A549 (cell line): ENCODE measurements at regions not wholly inside any gene's neighbourhood (a gene's known extent, or its start where the extent isn't known, plus 50 kb on each side); places are given as distances from the start of the nearest gene placed in this dataset.

ENCODE experiments used
- ATAC-seq, 2 experiments: fragments of 200-7000 bp in 1 of 2; fragments of >200 bp in 1 of 2; cut with Nextera tagmentation in 1 of 2; cut with Tn5 transposase in 1 of 2; 3 replicates each; pipeline versions ENCODE4 v1.8.0 to v1.9.1; 2018 to 2020; ENCODE audit warnings: mild to moderate bottlenecking in 1 of 2, moderate library complexity in 1 of 2
- CTCF ChIA-PET: fragments of 300-600 bp; sonication (Branson Sonifier 250); formaldehyde crosslinking; extraction: SDS; loops from one replicate; lab custom pipeline; 2021; ENCODE audit warnings: antibody characterized with exemption, inconsistent platforms; lab: Yijun Ruan, JAX
- POLR2A ChIA-PET: fragments of 350-600 bp; formaldehyde crosslinking; extraction: SDS; loops from one replicate; lab custom pipeline; 2021; ENCODE audit warnings: antibody characterized with exemption, inconsistent platforms; lab: Yijun Ruan, JAX
- DNase-seq, 2 experiments: peaks; one replicate each; pipeline versions ENCODE4 v3.0.0 to v3.0.0-alpha.2; 2011 to 2016; ENCODE audit warnings: low read depth in 1 of 2, low spot score in 1 of 2
- FAIRE-seq: peaks from 2 replicates; lab custom pipeline; 2011; peaks lifted over from hg19 to GRCh38; lab: Jason Lieb, UNC
- H3K27ac ChIP-seq, 2 experiments: fragments of >200 bp; sonication (Bioruptor Twin); formaldehyde crosslinking; 3 replicates each; pipeline ENCODE4 v1.5.1; 2016 to 2017
- H3K4me1 ChIP-seq: fragments of >200 bp; sonication (Bioruptor Twin); formaldehyde crosslinking; 3 replicates; pipeline ENCODE4 v1.6.1; 2016
- H3K4me2 ChIP-seq: fragments of >200 bp; sonication (Bioruptor Twin); formaldehyde crosslinking; 3 replicates; pipeline ENCODE4 v1.6.1; 2016
- H3K4me3 ChIP-seq: fragments of >200 bp; sonication (Bioruptor Twin); formaldehyde crosslinking; 3 replicates; pipeline ENCODE4 v1.5.1; 2016
- H3K9me3 ChIP-seq: fragments of >200 bp; sonication (Bioruptor Twin); formaldehyde crosslinking; 3 replicates; pipeline ENCODE4 v1.6.1; 2016
- CBX8 ChIP-seq: fragments of 200-600 bp; sonication (generic); IDR thresholded peaks from 2 replicates; pipeline ENCODE4 v1.6.1; 2016
- CHD2 ChIP-seq: fragments of 150-350 bp; IDR thresholded peaks from 2 replicates; pipeline ENCODE4 v1.6.1; 2014; ENCODE audit warnings: low read length; ENCODE audit not compliant: partially characterized antibody
- EP300 ChIP-seq, 2 experiments: fragments of >200 bp; sonication (Bioruptor Twin); formaldehyde crosslinking; IDR thresholded peaks; 2 replicates in 1 of 2; 3 replicates in 1 of 2; pipeline ENCODE4 v1.6.1; 2016 to 2017
- FOSL2 ChIP-seq, 2 experiments: fragments of 450-650 bp in 1 of 2; fragments of >200 bp in 1 of 2; sonication (Bioruptor Twin) in 1 of 2; formaldehyde crosslinking; IDR thresholded peaks; 2 replicates each; pipeline versions ENCODE4 v1.5.0 to v1.6.1; 2016 to 2020; ENCODE audit warnings: mild to moderate bottlenecking in 1 of 2, moderate library complexity in 1 of 2
- JUN ChIP-seq, 2 experiments: fragments of >200 bp; sonication (Bioruptor Twin); formaldehyde crosslinking; IDR thresholded peaks; 2 replicates in 1 of 2; 3 replicates in 1 of 2; pipeline ENCODE4 v1.6.1; 2016 to 2017
- JUNB ChIP-seq: fragments of >200 bp; sonication (Bioruptor Twin); formaldehyde crosslinking; IDR thresholded peaks from 2 replicates; pipeline ENCODE4 v1.6.1; 2016
- KDM5A ChIP-seq: fragments of 200-600 bp; sonication (generic); IDR thresholded peaks from 2 replicates; pipeline ENCODE4 v1.6.1; 2016; ENCODE audit warnings: antibody characterized with exemption, mild to moderate bottlenecking
- MYC ChIP-seq: IDR thresholded peaks from 2 replicates; pipeline ENCODE4 v1.6.1; 2012; ENCODE audit warnings: mild to moderate bottlenecking, inconsistent platforms, low read length, improper control_type of control experiment, borderline replicate concordance
- NPAS2 ChIP-seq: fragments of 250-450 bp; sonication (Bioruptor Pico); IDR thresholded peaks from 2 replicates; pipeline ENCODE4 v1.8.0; 2022; ENCODE audit warnings: mild to moderate bottlenecking, moderate library complexity, borderline replicate concordance
- NR3C1 ChIP-seq: fragments of >200 bp; sonication (Bioruptor Twin); formaldehyde crosslinking; IDR thresholded peaks from 3 replicates; pipeline ENCODE4 v1.6.1; 2017
- RAD21 ChIP-seq, 2 experiments: fragments of >200 bp in 1 of 2; sonication (Bioruptor Twin) in 1 of 2; formaldehyde crosslinking in 1 of 2; IDR thresholded peaks in 1 of 2; conservative IDR thresholded peaks in 1 of 2; 2 replicates in 1 of 2; 3 replicates in 1 of 2; pipeline ENCODE4 v1.6.1; 2012 to 2018; ENCODE audit warnings: inconsistent platforms in 1 of 2
- RNF2 ChIP-seq: fragments of 200-600 bp; sonication (generic); IDR thresholded peaks from 2 replicates; pipeline ENCODE4 v1.6.1; 2016; ENCODE audit warnings: low read depth, mild to moderate bottlenecking, antibody characterized with exemption, moderate library complexity, borderline replicate concordance
- SMC3 ChIP-seq: fragments of >200 bp; sonication (Bioruptor Twin); formaldehyde crosslinking; IDR thresholded peaks from 3 replicates; pipeline ENCODE4 v1.6.1; 2018; ENCODE audit warnings: inconsistent platforms
- TFCP2L1 ChIP-seq: fragments of 250-450 bp; sonication (Bioruptor Pico); IDR thresholded peaks from 2 replicates; pipeline ENCODE4 v1.5.0; 2021; ENCODE audit warnings: mild to moderate bottlenecking
- TP53 ChIP-seq: fragments of 250-450 bp; sonication (Bioruptor Pico); IDR thresholded peaks from 2 replicates; pipeline ENCODE4 v1.5.0; 2021; ENCODE audit warnings: mild to moderate bottlenecking, moderate library complexity
- ZFP36 ChIP-seq: fragments of 450-650 bp; IDR thresholded peaks from 2 replicates; pipeline ENCODE4 v1.6.1; 2014; ENCODE audit warnings: borderline replicate concordance; ENCODE audit not compliant: partially characterized antibody
- ZSCAN20 ChIP-seq: fragments of 250-450 bp; sonication (Bioruptor Pico); IDR thresholded peaks from 2 replicates; pipeline ENCODE4 v1.8.0; 2022; ENCODE audit warnings: mild to moderate bottlenecking, moderate library complexity
- WGBS: methylation state at CpG from one replicate; pipeline ENCODE4 v1.1.6; 2017; ENCODE audit errors: missing lambda C conversion rate; 5-methylcytosine and 5-hydroxymethylcytosine counted together
- TF ChIP-seq, protein P1 (sequence below): IDR thresholded peaks from 2 replicates; pipeline ENCODE4 v1.6.1; 2012
- TF ChIP-seq, protein P2 (sequence below): fragments of >200 bp; sonication (Bioruptor Twin); formaldehyde crosslinking; IDR thresholded peaks from 3 replicates; pipeline ENCODE4 v1.6.1; 2016
- TF ChIP-seq, protein P3 (sequence below): fragments of 450-650 bp; IDR thresholded peaks from 2 replicates; pipeline ENCODE4 v1.6.1; 2014; ENCODE audit warnings: antibody characterized with exemption
- TF ChIP-seq, protein P4 (sequence below): IDR thresholded peaks from 2 replicates; pipeline ENCODE4 v1.6.1; 2012; ENCODE audit warnings: low read depth, borderline replicate concordance
- TF ChIP-seq, protein P5 (sequence below): fragments of 150-350 bp; IDR thresholded peaks from 2 replicates; pipeline ENCODE4 v1.6.1; 2014; ENCODE audit warnings: low read depth, mild to moderate bottlenecking, low read length

DNA sequence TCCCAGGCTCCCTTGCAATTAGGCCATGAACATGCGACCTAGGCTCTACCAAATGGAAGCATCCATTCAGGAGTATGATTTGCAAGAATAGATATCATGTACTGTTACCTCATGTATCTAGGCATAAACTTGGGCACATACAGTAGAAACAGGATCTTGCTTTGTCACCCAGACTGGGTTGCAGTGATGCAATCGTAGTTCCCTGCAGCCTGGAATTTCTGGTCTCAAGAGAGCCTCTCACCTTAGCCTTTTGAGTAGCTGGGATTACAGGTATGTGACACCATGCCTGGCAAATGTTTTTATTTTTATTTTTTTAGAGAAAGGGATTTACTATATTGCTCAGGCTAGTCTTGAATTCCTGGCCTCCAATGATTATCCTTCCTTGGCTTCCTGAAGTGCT, 994.2 kb downstream of the ADGRL3 start:
- DNase-seq (no peak), FAIRE-seq (no peak), ATAC-seq (no peak)
- H3K4me1 ChIP-seq = no peaks in the 10 kb centered on the region
- ChIA-PET CTCF (no interaction called here), POLR2A (no interaction called here)
- no peak overlapping the region for H3K27ac ChIP-seq
- 4% methylated on average over 2 of the region's 2 CpGs for WGBS
- no peaks in the 10 kb centered on the region for H3K9me3 ChIP-seq
- no peak overlapping the region for H3K4me2 ChIP-seq
- H3K4me3 ChIP-seq = no peak overlapping the region
- no peak for TF ChIP-seq ZFP36
- TF ChIP-seq ZSCAN20 (CRISPR knock-in tag) = no peak
- no peak for TF ChIP-seq TP53 (CRISPR knock-in tag)
- TF ChIP-seq, protein P1, sequence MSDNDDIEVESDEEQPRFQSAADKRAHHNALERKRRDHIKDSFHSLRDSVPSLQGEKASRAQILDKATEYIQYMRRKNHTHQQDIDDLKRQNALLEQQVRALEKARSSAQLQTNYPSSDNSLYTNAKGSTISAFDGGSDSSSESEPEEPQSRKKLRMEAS = no peak

DNA sequence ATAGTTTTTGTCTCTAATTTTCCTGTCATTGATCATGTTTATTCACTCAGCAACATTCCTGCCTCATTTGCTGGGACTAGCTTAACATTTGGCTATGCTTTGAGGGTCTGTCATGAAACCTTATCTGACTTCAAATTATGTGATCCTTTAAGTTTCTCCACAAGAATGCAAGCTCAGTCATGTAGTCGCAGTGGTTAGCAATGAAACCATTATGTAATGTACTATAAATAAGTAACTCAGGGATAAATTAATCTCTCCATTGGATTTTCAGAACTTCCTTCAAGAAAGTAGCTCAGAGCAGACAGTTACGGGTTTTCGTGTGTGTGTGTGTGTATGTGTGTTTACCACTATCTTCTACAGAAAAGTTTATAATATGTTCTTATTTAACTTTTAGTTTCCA, 993.6 kb downstream of the ADGRL3 start:
- FAIRE-seq (no peak), DNase-seq (no peak), ATAC-seq (no peak)
- TF ChIP-seq TP53 (CRISPR knock-in tag) = no peak
- TF ChIP-seq JUNB = no peak
- no peak for TF ChIP-seq NPAS2 (CRISPR knock-in tag)
- no peak for TF ChIP-seq JUN (IDR thresholded peaks at IDR 0.05)
- TF ChIP-seq FOSL2 (IDR thresholded peaks at IDR 0.05) = no peak
- TF ChIP-seq FOSL2 (CRISPR knock-in tag; IDR thresholded peaks at IDR 0.05) = no peak
- TF ChIP-seq EP300 (IDR thresholded peaks at IDR 0.05) = no peak
- no peak for TF ChIP-seq TFCP2L1
- TF ChIP-seq CHD2 = no peak
- TF ChIP-seq, protein P2, sequence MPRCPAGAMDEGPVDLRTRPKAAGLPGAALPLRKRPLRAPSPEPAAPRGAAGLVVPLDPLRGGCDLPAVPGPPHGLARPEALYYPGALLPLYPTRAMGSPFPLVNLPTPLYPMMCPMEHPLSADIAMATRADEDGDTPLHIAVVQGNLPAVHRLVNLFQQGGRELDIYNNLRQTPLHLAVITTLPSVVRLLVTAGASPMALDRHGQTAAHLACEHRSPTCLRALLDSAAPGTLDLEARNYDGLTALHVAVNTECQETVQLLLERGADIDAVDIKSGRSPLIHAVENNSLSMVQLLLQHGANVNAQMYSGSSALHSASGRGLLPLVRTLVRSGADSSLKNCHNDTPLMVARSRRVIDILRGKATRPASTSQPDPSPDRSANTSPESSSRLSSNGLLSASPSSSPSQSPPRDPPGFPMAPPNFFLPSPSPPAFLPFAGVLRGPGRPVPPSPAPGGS = no peak
- TF ChIP-seq RAD21 (conservative IDR thresholded peaks at IDR 0.05 in 1 of 2, IDR thresholded peaks at IDR 0.05 in 1 of 2) = no peak
- no peak for TF ChIP-seq NR3C1
- TF ChIP-seq, protein P3, sequence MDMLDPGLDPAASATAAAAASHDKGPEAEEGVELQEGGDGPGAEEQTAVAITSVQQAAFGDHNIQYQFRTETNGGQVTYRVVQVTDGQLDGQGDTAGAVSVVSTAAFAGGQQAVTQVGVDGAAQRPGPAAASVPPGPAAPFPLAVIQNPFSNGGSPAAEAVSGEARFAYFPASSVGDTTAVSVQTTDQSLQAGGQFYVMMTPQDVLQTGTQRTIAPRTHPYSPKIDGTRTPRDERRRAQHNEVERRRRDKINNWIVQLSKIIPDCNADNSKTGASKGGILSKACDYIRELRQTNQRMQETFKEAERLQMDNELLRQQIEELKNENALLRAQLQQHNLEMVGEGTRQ = no peak
- no peak for TF ChIP-seq SMC3
- TF ChIP-seq, protein P4, sequence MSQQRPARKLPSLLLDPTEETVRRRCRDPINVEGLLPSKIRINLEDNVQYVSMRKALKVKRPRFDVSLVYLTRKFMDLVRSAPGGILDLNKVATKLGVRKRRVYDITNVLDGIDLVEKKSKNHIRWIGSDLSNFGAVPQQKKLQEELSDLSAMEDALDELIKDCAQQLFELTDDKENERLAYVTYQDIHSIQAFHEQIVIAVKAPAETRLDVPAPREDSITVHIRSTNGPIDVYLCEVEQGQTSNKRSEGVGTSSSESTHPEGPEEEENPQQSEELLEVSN = no peak
- TF ChIP-seq RNF2 = no peak
- no peak for TF ChIP-seq ZSCAN20 (CRISPR knock-in tag)
- TF ChIP-seq, protein P5, sequence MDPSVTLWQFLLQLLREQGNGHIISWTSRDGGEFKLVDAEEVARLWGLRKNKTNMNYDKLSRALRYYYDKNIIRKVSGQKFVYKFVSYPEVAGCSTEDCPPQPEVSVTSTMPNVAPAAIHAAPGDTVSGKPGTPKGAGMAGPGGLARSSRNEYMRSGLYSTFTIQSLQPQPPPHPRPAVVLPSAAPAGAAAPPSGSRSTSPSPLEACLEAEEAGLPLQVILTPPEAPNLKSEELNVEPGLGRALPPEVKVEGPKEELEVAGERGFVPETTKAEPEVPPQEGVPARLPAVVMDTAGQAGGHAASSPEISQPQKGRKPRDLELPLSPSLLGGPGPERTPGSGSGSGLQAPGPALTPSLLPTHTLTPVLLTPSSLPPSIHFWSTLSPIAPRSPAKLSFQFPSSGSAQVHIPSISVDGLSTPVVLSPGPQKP = no peak
- TF ChIP-seq KDM5A = no peak
- no peak for TF ChIP-seq CBX8
- no peak for TF ChIP-seq MYC
- ChIA-PET CTCF (no interaction called here), POLR2A (no interaction called here)
- Histone ChIP-seq H3K27ac (no peak overlapping the region), H3K9me3 (no peaks in the 10 kb centered on the region), H3K4me3 (no peak overlapping the region), H3K4me1 (no peaks in the 10 kb centered on the region), H3K4me2 (no peak overlapping the region)
- 22% methylated on average over 3 of the region's 3 CpGs for WGBS
